ENCODE measurements at regions not wholly inside any gene's neighbourhood (a gene's known extent, or its start where the extent isn't known, plus 50 kb on each side); places are given as distances from the start of the nearest gene placed in this dataset.
"Not testable (repeated sequence)": the region's sequence is repeated elsewhere in the genome, so short reads cannot be mapped to it uniquely, and the experiment has no call there.

DNA sequence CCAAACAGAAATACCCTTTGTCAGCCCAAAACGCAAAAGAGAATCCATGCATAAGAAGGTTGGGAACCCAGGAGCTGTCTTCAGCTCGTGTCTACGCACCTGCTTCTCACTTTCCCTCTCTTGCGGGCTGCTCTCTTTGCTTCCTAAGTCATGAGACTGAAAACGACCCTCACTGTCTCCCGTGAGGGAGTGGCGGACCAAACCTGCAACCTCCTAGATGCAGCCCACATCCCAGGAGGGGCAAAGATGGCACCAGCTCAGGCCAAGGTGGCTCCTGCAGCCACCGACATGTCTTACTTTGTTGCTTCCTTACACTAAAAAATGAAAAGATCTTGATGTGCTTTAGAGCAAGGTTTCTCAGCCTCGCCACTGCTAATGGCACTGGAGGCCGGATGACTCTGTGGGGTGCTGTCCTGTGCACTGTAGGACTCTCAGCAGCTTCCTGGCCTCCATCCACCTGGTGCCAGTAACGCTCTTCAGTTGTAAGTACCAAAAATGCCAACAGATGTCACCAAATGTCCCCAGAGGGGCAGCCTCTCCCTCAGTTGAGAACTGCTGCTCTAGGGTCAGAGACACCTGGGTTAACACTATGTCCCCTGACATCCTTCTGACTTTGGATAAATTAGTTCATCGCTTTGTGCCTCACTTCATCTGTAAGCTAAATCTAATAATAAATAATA lies 179.8 kb upstream of the PFKP start:
- DNase-seq = no peak

DNA sequence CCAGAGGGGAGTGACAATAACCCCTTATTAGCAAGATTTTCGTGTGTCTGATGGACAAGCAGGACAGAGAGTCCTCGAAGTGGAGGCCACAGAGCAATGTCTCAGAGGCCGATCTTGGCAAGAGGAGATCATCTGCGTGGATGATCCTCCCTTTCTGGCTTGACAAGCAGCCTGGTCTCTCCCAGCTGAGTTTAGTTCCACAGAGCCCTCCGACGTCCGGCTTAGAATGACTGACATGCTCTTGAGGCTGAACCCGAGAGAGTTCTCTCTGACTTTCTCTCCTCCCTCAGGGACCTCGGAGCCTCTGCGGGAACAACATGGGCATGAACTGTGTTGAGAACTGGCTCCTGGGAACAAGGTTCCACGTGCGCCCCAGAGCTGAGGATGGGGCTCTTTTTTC lies 180.7 kb upstream of the PFKP start:
- DNase-seq = no peak

DNA sequence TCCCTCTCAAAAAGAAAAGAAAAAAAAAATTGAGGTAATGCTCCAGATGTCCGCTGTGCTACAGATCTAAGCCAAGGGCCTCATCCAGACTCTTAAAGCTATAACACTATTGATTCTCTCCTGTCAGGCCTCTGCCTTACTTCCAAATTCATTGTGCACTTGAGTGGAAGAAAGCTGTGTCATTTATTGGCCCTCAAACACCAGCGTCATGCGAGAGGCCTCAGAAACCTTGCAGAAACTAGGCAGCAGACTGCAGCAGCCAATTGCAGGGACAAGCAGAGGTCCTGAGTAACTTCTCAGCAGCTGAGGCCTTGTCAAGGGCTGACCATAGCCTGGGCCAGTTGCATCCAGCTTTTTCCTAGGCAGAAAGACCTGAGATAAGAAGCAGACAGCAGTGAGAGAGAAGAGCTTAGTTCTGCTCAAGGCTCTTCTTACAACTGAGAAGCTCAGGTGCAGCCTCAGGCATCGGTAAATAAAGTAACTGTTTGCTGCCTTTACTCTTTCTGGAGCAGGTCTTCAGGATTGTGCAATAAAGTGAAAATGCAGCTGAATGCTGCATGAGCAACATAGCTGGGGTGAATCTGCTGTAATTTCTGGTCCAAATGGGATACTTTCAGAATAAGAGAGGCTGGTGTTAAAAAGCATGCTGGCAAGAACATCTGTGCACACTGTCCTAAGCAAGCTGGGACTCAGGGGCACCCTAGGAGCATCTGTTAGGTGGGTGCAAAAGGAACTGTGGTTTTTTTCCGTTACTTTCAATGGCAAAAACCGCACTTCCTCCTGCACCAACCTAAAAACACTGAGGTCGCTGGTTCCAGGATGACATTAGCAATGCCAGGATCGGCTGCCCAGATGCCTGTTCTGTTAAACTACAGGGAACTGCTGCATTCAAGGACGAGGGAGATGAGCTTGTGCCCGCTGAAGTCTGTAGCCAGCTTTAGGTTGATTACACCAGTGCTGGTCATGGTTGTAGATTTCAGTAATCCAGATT lies 181.8 kb upstream of the PFKP start:
- DNase-seq = no peak

DNA sequence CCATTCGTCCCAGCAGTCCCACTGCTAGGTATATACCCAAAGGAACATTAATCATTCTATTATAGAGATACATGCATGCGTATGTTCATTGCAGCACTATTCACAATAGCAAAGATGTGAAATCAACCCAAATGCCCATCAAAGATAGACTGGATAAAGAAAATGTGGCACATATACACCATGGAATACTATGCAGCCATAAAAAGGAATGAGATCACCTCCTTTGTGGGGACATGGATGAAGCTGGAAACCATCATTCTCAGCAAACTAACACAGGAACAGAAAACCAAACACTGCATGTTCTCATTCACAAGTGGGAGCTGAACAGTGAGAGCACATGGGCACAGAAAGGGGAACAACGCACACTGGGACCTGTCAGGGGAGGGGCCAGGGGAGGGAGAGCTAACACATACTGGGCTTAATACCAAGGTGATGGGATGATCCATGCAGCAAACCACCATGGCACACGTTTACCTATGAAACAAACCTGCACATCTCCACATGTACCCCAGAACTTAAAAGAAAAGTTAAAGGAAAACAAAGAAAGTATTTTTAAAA lies 183.3 kb upstream of the PFKP start:
- DNase-seq = not testable (repeated sequence)

DNA sequence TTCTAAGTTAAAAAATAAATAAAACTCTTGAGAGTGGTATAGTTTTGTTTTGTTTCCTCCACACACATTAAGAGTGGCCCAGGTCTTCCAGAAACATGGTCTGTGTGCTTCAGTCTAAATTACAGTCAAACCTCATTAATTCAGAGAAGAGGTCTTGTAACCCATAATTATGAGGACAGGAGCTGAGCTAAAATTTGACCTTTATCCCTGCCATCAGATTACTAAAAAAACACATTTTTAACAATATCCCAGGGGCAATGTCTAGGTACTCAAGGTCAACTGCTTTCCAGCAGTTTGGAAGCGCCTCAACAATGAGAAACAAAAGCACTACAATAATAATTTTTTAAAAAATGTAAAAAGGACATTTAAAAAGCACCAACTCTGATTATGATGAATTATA lies 184.1 kb upstream of the PFKP start:
- DNase-seq = no peak

DNA sequence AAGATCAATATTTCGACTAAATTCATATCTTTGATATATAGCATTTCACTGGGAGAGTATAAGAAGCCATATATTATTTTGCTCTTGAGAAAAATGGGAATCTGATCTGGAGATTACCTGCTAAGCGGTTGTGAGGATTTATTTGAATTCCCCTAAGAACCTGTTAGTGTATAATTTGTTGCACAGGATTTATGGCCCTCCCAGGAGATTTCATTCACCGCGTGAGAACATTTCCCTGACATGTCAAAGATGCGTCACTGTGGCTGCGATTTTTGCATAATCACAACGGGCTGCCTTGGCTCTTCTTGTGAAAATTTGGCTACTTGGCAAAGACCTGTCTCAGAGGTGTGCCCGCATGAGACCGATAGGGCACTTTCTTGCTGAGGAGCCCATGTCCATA lies 184.7 kb upstream of the PFKP start:
- DNase-seq = no peak

DNA sequence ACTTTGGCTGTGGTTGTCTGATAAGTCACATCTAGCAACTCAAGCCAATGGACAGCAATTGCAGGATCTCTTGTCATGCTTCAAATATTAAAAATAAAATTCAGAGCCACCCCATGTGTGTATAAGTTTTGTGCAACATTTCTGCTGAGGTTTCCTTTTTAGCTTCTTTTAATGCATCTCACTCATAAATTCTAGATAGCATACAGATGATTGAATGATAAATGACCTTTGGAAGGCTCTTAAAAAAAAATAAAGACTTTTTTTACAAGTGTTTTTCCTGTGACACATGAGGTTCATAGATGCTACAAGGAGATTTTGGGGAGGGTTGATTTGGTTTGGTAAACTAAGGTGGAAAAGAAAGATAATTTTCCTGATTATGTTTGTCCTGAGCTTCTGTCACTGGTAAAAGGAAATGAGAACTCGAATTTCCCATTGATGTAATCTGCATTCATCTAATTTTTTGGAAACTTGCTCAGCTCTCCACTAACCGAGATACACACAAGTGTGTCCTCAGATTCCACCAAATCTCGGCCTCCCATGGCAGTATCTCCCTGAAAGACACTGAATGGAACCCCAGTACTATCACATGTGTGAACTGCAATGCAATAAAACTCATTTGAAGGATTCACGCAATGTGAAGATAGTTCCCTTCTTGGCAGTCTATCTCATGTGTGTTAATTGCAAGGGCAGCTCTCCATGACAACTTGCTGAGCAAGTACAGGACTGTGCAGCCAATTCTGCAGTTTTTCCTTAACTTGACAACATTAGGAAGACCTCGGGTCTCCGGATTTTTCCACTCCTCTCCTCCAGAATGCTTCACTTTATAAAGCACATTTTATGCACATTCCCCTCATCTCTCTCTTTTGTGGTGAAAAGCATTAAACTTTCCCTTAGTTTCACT lies 185.4 kb upstream of the PFKP start:
- no peak for DNase-seq

DNA sequence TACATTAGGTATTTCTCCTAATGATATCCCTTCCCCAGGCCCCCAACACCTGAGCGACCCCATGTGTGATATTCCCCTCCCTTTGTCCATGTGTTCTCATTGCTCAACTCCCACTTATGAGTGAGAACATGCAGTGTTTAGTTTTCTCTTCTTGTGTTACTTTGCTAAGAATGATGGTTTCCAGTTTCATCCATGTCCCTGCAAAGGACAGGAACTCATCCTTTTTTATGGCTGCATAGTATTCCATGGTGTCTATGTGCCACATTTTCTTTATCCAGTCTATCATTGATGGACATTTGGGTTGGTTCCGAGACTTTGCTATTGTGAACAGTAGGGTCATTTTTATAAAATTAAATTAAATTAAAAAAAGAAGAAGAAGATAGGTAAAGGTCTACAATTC lies 187.3 kb upstream of the PFKP start:
- DNase-seq = not testable (repeated sequence)

DNA sequence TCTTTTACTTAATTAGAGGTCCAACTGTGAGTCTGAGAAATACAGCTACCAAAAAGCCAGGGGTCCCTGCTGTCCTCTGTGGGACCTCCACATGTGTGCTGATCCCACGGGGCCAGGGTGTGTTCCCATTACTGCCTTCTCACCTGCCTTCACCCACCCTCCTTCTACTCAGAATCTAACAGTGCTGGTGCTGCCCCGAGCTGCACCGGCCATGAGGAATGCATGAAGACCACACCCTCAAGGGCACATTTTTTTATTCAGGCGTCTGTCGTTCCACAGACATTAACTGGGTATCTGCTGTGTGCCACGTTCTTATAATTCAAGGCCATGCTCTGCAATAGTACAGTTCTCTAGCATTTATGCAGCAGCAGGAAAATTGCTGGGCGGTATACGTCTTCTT lies 188.5 kb upstream of the PFKP start:
- DNase-seq = no peak

DNA sequence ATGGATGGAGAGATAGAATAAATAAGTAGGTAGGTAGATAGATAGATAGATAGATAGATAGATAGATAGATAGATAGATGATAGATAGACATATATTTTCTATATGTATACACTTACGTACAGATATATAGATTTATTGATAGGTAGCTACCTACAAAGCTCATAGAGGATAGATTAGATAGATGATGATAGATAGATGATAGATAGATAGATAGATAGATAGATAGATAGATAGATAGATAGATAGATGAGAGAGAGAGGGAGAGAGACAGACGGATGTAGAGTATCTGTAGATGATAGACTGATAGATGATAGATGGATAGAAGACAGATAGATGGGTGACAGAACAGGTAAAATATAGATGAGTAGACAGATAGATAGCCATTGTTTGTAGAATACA lies 191.3 kb upstream of the PFKP start:
- DNase-seq = no peak

DNA sequence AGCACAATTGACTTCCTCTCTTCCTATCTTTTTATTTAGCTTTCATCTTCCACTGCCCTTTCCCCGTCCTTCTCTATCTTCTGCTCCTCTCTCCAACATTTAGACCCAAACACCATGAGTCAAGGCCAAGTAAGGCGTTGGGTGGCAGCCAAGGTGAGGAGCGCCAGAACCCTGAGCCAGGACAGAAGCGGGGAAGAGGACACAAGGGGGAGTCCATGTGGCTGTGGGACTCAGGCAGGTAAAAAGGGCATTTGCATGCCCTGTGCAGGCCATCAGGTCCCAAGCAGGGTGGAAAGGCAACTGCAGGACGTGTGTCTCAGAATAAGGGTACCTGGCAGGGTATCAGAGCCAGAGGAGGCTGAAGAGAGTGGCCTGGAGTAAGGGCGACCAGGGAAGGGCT lies 192.4 kb upstream of the PFKP start:
- DNase-seq = no peak

DNA sequence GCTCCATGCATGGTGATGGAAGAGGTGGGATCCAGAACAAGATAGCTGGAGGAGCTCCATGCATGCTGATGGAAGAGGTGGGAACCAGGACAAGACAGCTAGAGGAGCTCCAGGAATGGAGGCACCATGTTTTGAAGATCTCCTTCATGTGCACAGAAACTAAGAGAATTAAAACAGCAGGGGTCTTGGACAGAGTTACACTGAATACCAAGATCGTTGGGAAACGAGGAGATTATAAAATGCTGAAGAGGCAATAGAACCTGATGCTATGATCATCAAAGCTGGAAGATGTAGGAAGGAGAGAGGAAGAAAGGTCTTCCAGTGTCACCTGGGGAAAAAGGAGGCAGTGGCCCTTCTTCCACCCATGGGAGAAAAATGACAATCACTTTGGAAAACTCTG lies 193.6 kb upstream of the PFKP start:
- no peak for DNase-seq

DNA sequence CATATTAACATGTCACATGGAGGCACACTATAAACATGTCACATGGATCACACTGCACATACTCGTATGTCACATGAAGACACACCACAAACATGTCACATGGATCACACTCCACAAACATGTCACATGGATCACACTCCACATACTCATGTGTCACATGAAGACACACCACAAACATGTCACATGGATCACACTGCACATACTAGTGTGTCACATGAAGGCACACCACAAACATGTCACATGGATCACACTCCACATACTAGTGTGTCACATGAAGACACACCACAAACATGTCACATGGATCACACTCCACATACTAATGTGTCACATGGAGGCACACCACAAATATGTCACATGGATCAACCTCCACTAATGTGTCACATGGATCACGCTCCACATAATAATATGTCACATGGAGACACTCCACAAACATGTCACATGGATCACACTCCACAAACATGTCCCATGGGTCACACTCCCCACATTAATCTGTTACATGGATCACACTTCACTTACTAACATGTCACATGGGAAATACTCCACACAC lies 195.6 kb upstream of the PFKP start:
- no peak for DNase-seq

DNA sequence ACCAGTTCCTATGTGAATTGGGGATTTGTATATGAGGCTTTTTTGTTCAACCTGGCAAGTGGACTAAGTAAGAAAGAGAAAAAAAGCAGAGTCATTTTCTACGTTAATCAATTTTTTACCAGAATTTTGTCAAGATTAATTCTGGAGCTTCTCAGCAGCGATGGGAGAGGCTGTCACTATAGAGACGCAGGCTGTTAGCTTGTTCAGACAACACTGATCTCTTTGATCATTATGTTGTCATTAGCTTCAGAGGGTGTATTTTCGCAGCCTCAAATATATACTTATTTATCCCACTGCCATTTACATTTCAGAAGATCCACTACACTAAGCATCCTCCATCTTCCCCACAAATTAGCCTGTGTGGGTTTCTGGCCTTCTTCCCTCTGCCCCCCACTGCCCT lies 196.7 kb upstream of the PFKP start:
- DNase-seq = no peak

DNA sequence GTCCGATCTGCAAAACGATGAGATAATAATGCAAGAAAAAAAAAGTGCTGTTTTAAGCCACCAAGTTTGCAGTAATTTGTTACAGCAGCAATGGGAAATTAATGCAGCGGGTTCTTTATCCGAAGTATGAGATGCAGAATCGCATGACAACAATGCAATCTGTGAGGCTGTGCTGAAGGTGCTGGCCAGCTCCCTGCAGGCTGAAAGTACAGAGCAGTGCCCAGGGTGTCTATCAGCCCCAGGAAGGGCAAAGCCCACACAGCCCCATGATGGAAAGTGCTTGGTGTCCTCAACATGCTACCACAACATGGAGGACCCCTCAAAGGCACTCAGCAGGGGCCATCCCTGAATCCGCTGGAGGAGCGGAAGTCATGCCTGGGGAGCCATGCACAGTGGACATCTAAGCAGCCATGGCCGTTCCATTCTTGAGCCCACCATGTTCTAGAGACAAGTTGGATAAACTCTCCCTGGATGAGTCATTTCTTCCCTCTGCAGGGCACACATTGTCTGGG lies 199.5 kb upstream of the PFKP start:
- no peak for DNase-seq

DNA sequence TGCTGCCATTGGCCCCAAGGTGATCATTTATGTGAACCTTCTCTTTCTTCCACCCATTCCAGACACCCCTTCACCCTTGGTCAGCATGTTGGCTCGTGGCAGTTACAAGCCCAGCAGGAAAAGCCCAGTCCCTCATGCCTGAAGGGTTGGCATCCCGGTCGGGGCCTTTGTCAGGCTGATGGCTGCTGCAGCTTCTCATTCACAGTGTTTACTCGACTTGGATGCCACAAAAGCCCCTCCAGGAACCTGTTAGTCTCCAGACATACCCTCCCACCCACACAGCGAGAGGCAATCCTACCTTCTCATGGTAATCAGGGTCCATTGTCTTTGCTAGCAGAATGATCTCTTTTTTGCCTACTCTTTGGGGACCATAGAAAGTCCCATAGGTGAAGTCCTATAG lies 200.8 kb upstream of the PFKP start:
- no peak for DNase-seq

DNA sequence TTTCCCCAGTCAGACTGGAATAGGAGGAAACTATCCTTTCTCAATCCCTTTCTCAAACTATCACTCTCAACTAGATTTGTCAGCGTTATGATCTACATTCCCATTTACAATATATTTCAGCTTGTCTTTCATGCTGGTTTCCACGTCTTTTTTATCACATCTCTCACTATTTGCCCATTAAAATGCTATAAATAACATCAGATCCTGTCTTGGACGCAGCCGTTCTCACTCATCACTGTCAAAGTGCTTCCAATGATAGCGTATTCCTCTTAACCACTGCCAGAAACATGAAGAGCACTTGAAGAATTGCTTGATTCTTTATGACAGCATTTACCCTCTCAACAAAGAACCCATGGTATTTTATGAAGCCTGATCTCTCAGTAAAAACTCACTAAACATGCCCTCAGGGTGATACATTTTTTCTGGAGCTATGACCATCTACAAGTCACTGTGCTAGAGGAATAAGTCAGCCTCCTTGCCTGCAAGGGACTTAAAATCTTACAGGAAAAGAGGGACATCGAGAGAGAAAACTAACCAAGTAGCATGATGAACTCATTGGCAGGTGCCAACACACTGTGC lies 205.6 kb upstream of the PFKP start:
- DNase-seq = no peak

DNA sequence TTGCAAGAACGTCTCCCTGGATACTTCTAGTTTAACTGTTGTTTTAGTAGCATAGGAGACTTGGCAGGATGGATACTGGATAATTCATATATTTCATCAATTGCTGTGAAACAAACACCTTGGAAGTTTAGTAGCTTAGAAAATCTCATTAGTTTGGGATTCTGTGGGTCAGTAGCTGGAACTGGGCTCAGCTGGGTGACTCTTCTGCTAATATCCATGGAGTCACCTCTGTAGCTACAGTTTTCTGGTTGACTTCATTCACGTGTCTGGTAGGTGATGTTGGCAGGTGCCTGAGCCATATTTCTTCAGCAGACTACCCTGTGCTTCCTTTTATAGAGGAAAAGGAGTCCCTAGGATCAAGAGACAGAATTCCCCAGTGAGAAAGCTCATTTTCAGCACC lies 208.9 kb upstream of the PFKP start:
- DNase-seq = no peak

DNA sequence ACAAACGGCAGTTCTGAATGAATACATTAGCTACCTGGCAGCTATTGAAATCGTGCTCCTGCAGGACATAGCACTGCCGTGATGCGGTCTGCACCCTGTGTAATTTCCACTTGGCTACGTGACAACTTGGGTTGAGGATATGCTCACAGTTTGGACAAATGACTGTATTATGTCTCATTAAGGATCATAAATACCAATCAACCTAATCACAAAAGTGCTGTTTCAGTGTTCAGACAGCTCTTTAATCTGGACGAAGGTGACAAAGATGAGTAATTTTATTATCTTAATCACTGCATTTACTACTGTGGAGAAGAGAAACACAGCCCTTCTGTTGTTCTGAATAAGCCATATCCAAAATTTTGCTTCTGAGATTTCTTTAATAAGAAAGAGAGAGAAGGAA lies 210.8 kb upstream of the PFKP start:
- no peak for DNase-seq

DNA sequence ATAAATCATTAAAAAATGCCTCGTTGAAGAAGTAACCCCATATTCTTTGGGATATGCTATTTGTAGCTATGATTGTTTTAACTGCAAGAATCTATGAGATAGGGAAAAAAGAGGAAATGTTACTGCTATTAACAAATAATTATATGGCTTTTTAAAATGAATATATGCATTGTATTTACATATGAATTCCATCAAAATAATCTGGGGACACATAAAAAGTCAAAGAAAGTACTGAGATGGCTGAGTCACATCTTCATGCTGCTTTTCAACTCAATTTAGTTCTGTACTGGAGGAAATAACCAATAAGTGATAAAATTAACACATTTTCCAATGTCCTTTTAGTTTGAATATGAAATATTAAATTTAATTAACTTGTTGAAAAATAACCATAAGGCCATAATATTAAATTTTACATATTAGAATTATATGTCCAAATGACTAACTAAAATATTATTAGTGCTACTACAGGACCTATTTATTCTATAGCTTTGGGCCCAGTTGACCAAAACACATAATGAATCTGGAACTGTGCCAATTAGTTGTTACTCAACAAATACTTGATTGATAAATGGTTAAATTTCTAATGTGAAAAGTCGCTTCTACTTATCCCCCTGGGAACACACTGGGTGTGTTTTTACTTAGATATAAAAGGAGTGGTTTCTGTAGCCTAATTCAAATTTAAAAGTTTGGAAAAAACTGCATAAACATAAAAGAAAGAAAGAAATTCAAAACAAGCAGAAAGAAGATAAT lies 214.6 kb upstream of the PFKP start:
- no peak for DNase-seq

DNA sequence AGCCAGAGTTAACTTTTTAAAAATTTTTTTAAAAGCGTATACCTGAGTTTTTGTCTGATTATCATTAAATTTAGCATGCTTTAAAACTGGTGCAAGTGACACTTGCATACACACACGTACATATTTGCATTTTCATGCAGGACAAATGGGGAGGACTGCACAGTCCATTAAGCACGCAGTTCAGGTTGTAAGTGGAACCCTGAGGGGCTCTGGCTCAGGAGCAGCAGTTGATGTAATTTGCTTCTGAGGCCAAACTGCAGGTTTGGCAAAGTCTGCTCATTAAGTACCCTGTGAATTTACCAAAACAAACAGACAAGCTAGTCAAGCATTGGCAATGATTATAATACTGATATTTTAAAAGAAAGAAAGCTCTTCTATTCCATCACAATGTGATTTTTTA lies 215.8 kb upstream of the PFKP start:
- no peak for DNase-seq

Measured in NCI-H1694 (cell line).